CMK (cell line): ENCODE measurements at regions not wholly inside any gene's neighbourhood (a gene's known extent, or its start where the extent isn't known, plus 50 kb on each side); places are given as distances from the start of the nearest gene placed in this dataset.

Experiments used
- DNase-seq: peaks from one replicate; pipeline ENCODE4 v3.0.0-alpha.2; 2010; ENCODE audit warnings: low read depth

DNA sequence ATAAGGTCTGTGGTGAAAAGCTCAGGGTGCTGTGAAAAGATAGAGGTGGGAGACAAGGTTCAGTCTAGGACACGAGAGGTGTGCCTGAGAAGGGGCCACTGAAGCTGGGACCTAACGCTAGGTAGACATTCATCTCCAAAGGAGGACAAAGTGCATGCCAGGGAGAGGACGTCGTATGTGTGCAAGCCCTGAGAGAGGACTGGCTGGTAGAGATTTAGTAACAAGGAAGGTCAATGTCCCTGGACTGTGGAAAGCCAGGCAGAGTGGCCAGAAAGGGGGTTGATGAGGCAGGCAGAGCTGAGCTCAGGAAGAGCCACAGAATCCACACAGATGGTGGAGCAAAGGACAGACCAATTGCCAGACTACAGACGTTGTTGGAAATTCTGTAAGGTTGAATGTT, 817.6 kb downstream of the CCSER2 start:
- DNase-seq, result no peak

DNA sequence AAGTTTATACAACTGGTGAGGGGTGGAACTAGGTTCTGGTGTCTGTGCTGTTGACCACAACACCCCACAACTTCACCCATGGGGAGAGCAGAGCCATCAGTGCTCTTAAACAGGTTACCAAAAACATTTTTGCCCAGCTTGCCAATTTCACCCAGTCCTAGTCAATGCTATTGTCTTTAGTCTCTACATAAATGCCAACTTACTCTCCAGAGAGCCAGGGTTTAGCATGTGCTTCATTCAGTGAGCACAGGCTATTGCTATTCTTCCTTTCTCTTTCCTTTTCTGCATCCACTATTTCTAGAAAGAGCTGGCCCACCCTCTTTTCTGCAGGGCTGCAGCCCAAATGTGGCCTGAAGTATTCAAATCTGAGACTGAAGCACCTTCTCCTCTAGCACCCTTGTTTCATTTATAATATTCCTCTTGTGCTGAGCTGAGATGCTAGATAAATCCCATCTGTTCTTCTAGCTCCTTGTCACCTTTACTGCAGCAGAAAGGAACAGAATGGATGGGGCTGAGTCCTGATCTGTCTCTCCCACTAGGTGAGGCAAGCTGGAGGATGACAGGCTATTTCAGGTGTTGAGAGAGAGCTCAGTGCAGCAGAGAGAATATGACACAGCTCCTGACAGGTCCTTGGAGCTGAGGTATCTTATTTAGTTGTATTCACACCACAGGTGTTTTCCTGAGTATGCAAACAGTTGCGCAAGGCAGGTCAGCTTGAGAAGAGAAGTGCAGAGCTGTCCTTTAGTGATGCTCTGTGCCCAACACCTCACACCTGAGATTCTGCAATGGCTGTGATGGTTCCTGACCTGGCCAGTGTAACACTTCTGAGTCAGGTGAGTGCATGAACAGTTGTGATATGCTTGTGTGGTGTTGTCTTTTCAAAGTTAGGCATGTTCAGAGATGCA, 819.2 kb downstream of the CCSER2 start:
- DNase-seq, result no peak

- no peak for DNase-seq
Measured at GRCh38 chr10:85148693-85149640, 820.6 kb downstream of the CCSER2 start.

- DNase-seq, result no peak
Measured at GRCh38 chr10:85149766-85150165, 821.4 kb downstream of the CCSER2 start.

DNA sequence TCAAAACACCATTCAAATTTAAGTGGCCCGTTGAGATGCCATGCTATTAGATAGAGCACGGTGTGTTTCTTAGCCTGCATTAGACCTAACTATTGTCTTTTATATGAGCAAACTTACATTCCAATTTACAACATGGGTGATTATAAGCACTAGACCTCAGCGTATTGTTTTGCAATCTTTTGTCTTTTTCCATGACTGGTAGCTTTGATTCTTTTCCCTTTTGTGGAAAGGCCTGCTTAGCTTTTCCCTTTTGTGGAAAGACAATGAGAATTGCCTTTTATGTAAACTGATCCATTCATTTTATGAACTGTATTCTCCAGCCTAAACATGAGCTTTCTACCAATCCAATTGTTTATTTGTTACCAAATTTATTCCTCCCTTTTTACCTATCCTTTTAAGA, 823.1 kb downstream of the CCSER2 start:
- DNase-seq, result no peak

- no peak for DNase-seq
Measured at GRCh38 chr10:85152496-85152895, 824.1 kb downstream of the CCSER2 start.

DNA sequence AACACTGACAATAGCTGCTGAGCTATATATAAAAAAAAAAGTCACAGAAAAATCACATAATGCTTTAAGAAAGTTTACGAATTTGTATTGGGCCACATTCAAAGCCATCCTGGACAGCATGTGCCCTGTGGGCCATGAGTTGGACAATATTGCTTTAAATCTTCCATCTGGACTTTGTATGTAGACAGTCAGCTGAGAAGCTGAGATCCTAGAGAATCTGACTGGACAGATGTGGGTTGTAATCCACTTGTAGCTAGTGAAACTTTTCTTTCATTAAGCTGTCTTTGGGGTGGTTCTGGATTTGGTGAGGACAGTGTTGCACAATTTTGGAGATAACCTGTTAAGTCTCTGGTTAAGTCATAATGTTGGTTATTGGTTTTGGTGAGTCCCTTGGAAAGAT, 824.5 kb downstream of the CCSER2 start:
- no peak for DNase-seq

GRCh38 chr10:85157206-85157605, 828.8 kb downstream of the CCSER2 start:
- DNase-seq, result no peak

DNA sequence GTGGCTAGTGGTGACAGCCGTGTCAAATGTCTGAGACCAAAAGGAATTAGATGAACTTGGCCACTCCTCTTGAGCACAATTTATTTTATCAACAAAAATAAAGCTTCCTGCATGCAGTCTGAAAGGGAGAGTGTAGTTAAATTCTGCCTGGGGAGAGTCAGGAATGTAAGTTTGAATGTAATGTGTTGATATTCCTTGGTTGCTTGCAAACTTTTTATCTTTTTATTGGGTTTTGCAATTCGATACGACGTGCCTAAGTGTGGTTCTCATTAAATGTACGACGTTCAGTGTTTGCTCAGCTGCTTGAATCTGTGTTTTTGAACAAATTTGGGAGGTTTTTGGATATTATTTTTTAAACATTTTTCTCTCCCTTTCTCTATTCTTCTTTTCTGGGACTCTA, 839.9 kb downstream of the CCSER2 start:
- DNase-seq, result no peak

- DNase-seq, result no peak
Measured at GRCh38 chr10:85170026-85170425, 841.6 kb downstream of the CCSER2 start.

- DNase-seq, result peak; percentile 38
Measured at GRCh38 chr10:85175635-85176034, 847.2 kb downstream of the CCSER2 start.

DNA sequence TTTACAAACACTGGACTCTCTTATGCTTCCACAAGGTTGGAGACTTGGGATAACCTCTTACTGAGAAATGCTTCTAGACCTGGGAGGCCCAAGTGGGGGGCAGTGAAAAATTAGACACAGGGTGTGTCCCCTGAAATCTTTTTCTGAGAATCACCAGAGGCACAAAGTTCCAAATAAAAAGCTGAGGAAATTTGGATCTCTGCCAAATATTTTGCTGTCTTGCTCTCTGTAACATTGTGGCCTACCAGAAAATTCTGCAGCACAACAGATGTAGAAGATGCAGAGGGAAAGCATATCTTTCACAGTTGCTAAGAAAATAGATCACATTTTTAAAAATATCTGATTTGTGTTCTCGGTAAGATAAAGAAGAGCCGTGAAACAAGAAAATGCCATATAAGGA, 849.4 kb downstream of the CCSER2 start:
- no peak for DNase-seq

- DNase-seq, result no peak
Measured at GRCh38 chr10:85187047-85187446, 858.7 kb downstream of the CCSER2 start.

DNA sequence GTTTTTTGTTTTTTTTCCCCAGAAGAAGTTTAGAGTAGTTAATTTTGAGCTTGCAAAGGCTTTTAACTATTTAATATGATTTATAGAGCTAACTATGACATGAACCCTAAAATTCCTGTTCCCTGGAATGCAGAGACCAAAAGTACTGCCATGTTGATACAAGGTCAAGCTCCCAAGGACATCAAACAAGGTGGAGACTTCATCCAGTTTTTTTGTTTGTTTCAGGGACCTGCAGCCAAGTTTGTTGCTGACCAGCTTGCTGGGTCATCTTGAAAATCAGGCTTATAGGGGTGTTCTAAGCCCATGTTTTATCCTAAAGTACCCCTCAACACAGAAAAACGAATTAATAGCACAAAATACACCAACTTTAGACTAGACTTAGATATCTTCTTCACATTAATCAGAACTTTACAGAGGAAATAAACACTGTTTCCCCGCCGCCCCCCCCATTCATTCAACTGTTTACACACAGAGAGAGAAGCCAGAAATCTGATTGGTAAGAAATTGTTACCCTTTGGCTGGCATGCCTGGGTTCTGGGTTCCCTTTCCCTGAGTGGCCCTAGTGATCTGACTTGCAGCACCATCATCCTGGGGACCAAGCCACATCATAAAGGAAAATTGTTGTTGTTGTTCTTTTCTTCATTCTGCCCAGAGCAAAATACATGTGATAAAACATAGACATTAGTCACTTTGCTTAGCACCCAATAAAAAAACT, 860.5 kb downstream of the CCSER2 start:
- DNase-seq, result no peak

DNA sequence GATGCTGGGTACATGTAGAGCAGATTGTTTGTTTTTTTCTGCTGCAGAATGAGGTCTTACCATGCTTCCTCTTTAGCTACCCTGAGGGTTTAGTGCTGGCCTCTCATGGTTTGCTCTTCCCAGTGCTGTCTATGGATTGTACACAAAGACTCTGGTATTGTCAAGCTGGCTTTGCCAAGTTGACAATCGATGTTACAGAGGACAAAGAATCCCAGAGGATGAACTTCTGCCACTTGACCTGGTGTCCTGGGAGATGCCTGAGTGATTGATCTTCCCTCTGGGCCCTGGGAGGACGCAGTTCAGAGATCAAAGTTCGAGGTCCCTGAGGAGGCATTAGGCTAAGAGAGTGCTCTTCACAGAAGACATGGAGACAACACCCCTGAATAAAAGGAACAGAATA, 865.4 kb downstream of the CCSER2 start:
- DNase-seq, result no peak

DNA sequence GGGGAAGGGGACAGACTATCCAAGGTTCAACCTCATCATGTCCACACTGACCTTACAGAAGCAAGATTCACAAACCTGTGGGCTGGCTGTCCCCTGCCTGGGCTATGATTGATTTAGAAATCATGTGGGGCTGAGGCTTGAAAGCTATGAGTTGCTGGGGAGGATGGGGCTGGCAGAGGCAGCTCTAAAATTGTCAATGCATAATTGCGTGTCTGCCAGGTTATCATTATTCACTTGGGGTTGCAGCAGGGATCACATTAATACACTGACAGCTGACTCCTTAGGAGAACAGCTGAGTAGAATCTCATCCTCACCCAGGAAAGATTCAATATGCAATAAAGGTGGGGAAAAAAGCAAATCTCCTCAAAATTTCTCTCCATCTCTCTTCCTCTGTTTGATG, 866.3 kb downstream of the CCSER2 start:
- no peak for DNase-seq

GRCh38 chr10:85195596-85195995, 867.2 kb downstream of the CCSER2 start:
- DNase-seq, result no peak

DNA sequence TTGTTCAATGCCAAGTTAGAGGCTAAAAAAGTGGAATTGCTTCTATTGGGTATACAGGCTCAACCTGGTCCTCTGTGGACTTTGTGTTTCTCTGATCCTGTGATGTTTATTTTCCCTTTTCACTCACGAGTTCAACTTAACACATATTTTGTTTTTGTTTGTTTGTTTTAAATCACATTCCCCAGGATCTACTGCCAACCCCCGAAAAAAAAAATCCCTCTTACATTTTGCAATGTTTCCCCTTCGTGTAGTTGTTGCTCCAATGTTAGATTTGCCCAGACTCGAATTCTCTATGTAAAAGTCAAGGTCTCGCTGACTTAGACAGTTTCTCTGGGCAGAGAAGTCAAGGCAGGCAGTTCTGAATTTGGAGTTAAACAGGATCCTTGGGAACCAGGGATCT, 876.4 kb downstream of the CCSER2 start:
- no peak for DNase-seq

DNA sequence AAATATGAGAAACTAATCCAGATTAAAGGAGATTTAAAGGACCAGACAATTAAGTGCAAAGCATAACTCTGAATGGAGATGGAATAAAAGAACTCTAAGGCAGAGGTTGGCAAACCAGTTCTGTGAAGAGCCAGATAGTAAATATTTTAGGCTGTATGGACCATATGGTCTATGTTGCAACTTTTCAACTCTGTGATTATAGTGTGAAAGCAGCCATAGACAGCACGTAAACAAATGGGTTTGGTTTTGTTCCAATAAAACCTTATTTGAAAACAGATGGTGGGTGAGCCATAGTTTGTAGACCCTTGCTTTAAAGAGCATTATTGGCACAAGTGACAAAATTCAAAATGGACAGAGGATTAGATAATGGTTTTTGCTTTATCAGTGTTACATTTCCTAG, 884.1 kb downstream of the CCSER2 start:
- DNase-seq, result no peak

GRCh38 chr10:85213493-85213892, 885.1 kb downstream of the CCSER2 start:
- DNase-seq, result no peak

- no peak for DNase-seq
Measured at GRCh38 chr10:85222300-85222699, 893.9 kb downstream of the CCSER2 start.

DNA sequence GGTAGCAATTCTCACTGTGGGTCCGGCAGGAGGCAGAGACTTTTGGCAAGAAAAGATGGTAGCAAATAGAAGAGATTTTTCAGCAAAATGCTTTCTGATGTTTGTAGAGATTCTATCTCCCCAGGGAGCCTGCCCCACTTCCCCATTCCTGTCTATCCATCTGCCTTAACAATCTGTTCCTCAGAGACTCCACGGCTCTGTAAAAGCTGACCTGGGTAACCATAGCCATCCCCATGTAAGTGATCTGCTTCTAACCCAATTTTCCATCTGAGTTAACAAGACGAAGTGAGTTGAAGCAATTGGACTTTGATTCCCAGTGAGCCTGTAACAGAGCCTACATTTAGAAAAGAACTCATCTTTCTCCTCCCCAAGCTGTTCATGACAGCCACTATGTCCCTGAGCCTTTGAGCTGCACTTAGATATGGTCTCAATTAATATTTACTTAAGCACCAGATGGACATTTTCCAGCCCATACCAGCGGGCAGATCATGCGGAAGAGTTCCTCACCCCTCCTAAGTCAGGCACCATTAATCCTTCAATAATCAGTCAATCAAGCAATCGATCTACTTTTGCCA, 896.1 kb downstream of the CCSER2 start:
- no peak for DNase-seq
